GM19395 (cell line): ENCODE measurements at regions not wholly inside any gene's neighbourhood (a gene's known extent, or its start where the extent isn't known, plus 50 kb on each side); places are given as distances from the start of the nearest gene placed in this dataset.

Experiments used
- ATAC-seq: cut with Tn5 transposase; IDR thresholded peaks from one replicate; pipeline ENCODE4 v1.9.1; 2021; ENCODE audit warnings: mild to moderate bottlenecking, moderate library complexity; ENCODE audit not compliant: unreplicated experiment

DNA sequence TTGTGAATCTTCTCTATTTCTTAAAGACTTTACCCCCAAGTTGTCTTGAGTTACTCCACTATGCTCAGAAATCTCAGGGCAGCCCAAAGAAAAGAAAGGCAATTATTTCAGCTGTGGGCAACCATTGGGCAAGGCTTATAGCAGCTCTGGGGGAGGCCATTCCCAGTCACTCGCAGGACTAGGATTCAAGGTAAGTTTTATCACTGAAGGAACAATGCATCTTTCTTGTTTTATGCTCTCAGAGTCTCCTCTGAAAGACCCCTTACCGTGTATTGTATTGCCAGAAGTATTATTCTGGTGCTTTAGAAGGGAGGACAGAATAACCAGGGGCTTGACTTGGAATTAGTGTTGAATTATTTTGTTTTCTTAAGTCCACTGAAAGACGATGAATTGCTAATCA, 586.3 kb upstream of the MAP3K7 start:
- no peak for ATAC-seq

DNA sequence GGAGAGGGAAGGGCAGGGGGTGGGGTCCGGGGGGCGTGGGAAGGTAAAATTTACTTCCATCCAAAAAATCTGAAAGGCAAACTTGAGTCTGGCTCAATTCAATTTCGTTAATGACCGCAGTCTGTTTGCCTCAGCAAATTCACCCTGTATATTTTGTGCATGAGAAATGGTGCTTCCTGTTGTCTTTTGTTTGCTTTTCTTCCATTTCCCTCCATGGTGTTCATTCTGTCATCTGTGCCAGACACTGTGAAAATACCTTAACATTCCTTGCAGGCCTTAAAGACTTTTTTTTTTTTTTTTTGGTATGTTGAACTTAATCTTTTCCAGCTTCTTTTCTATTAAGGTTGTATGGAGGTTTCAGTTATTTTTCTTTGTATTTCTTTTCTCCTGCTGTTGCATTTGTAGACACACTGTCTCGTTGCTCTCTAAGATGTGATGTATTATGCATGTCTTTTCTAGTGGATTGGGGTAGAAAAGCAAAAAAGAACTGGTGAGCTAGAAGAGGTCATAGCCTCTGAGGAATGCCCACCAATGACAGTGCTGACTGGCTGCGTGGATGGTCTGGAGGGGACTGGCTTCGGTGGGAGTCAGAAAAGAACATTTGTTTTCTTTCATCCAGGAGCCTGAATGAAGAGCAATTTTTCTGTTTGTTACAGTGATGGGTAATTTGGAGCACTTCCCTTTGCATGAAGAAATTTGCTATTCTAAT, 585.0 kb upstream of the MAP3K7 start:
- ATAC-seq: no peak

DNA sequence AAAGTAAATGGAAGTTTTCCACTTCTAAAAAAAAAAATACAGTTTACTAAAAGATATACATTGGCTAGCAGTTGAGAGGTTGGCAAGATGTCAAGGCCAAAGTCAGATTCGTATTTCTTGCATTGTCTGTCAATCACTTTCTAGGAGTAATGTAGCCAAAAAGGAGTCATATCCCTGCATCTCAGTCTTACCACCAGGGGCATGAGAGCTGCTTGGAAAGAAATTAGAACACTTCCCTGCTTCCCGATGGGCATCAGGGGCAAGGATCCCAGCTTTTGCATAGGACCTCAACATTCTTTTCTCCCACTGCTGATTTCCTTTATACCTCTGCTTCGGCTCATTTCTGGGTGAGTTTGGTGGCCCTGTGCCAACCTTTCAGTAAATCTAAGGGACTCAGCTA, 581.0 kb upstream of the MAP3K7 start:
- no peak for ATAC-seq

DNA sequence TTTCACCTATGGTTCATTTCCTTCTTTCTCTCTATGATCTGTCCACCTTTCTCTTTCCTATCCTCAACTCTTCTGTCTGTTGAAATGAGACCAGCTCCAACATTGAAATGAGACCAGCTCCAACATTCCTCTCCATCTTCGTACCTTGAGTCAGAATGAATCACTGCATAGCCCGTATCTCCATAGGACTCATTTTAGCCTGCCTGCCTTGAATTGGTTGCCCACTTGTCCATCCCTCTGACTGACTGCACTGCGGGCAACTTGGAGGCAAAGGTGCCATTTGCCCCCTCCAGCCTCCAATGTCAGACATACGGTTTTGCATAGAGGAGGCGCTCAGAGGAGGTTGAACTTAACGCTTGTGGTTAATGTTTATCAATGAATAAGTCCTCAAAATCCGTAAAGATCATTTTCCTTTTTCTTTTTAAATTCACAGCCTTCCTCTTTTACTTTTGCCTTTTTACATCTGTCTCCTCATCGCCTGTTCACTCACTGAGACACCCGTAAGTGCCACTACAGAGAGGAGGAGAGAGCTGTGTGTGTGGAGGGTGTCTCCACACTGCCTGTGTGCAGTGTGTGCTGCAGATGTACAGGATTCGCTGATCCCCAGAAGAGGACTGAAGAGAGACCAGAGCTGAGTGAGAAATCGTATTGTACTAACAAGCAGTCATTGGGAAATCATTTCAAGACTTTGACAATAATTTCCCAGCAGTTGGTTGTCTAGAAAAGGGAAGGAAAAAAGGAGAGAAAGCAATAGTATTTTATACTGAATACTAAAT, 579.6 kb upstream of the MAP3K7 start:
- ATAC-seq: no peak

DNA sequence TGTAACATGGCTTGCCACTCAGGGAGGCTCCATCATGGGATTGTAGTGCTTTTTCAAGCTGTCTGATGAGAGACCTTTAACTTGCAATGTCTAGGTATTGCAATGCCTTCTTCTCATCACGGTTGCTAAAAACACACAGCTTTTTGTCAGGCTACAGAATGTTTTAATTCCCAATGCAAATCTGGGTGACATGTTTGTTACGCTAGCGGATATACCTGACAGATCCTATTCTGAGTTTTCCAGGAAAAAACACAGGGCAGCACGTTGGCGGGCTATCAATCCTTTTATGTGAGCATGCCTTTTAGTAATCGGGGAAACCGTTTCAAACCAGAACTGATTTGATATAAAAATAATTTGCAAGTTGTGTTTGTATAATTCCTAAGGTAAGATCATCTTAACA, 577.2 kb upstream of the MAP3K7 start:
- ATAC-seq: no peak

DNA sequence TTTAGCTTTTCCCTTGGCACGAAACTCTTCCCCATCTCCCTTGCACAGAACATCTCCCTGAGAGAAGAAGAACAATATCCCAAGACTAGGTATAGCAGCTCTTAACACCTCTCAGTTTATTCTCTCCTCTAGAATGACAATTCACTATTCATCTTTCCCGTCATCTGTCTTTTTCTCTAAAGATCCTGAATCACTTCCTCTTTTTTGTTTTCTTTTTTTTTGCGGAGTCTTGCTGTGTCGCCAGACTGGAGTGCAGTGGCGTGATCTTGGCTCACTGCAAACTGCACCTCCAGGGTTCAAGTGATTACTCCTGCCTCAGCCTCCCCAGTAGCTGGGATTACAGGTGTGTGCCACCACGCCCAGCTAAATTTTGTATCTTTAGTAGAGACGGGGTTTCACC, 574.4 kb upstream of the MAP3K7 start:
- ATAC-seq: no peak

DNA sequence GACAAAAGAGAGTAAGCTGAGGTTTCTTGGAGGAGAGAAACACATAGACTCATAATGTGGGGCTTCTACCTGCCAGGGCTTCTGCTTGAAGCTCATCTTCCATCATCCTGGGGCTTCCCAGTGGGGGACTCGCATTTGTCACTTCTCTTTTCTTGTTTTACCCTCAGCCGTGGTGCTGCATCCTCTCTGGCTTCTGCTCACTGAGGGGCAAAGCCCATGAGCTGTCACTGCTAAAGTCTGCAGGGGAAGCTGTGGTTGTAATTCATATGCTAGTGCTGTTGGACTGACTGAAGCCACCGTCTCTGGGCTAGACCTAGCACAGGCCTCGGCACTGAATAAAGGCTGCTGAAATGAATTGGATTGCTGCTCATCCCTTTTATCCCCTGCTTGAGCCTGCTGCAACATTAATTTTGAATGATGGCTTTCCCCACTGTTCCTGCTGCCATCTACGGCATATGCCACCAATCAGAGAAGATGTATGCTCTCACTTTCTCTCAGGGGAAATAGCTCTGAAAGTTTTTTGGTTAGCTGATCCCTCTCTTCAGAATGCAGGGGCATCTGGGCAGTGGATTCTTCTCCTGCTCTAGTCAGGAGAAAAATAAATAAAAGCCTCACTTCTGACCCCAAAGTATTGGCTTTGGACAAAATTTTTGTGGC, 568.4 kb upstream of the MAP3K7 start:
- no peak for ATAC-seq

DNA sequence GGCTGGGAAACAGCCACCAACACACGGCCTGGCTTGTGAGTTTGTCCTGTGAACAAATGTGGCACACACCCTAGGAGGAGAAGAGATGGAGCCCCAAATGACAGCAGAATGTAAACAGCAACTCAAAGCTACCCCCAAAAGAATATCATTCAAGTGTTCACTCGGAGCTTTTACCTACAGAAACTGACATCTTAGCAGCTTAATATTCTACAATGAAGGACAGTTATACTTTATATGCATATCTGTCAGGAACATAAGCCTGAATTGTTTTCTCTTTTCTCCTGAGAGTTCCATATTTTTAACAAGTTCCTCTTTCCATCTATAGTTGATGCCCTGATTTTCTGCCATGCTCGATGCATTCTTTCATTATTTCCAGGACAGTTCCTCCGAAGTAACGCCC, 566.0 kb upstream of the MAP3K7 start:
- ATAC-seq: no peak

DNA sequence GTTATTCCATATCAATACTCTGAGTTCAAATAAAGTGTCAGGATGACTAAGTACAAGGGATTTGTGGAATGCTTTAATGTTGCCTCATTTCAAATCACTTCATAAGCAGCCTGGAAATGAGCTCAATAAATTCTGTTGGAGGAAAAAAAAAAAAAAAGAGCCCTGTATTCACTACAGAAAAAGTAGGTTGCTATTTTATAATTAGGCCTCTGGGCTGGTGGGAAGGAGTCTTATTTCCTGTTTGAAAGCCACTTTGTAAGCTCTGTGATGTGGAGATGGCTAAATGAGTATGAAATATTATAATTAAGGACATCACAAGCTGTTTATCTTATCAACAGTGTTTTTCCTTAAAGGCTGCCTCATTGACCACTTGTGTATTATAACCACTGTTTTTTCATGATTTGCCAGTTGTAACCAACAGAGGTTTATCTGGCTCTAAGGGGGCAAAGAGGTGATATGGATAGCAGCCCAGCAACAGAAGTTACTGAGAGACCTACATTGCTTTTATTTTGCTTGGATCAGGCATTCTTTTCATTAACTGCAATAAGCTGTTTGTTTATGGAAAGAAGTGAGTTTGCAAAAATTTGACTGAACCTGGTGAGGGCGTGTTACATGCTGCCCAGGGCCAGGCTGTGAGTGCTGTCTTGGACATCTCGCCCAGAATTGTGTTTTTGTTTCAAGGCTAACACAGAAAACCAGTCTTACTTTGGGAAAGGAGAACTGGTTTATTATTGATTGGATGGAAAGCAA, 563.3 kb upstream of the MAP3K7 start:
- no peak for ATAC-seq

DNA sequence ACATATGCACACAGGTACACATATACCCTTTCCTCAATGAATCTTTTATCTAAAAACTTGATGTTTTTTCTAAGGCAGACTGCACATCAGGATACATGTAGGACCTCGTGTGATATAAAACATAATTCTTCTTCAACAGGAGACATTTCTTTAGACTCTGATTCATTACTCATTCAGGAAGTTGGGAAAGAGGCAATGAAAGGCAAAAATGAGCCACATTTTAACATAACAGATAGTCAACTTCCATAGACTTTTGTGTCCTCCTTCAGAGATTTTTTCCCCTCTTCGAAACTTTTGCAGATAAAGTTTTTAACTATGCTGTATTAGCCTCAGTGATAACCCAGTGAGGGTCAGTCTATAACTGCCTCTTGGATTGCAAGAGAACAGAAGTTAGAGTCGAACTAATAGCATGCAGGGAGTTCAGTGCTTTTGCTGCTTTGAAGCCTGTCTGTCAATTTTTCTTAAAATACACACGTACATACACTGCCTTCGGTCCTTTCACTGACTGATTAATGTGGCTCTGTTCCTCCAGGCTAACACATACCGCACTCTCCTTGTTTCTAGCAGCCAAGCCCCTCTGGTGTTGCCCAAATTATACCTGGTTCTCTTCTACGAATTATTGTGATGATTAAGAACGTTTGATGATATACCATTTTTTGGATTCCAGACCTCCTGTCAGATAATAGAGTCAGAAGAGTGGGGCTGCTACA, 562.5 kb upstream of the MAP3K7 start:
- no peak for ATAC-seq

DNA sequence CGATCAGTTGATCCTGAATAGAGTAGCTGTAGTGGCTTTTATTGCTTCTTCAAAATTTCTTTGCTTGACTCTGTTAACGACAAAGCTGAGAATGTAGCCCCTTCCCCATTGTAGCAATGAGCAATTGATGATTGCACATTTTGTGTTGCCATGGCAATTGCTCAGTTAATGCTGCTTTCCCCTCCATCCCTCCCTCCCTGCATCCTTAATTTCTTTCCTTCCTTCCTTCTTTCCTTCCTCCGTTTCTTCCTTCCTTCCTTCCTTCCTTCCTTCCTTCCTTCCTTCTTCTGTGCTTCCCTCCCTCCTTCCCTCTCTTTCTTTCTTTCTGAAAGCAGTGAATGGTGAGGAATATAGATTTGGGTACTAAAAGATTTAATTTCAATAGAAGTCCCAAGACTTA, 557.3 kb upstream of the MAP3K7 start:
- ATAC-seq: no peak

DNA sequence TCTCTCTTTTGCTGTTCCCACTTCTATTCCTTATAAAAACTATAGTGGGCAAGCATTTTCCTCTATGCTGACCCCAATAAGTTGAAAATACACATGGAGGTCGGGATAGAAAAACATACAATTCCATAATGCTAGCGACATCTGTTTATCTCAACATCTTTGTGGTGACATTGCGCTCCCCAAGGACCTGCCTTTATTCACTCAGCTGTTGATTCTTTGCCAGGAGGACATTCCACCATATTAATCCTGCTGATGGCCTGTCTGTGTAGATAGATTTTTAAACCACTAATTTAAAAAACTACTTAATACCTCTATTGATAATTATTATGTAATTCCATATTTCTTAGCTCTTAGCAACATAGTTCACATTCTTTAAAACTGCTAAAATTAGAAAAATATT, 555.3 kb upstream of the MAP3K7 start:
- ATAC-seq: no peak

DNA sequence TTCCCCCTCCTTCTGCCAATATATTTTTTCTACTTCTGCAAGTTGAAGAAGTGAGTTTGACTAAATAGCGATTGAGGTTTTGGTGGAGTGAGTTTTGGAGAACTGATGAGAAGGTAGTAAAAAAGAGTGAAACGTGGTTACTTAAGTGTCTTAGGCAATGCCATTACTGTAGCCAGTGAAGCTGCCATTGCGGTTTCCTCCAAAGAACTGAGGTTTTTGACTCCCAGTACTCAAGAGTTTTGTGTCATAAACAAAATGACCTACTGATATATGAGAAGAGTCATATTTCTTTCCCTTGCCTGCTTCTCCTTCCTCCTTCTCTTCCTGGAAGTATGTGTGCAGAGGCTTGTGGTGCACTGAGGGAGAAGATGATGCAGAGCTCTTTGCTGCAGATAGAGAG, 554.5 kb upstream of the MAP3K7 start:
- ATAC-seq: no peak

DNA sequence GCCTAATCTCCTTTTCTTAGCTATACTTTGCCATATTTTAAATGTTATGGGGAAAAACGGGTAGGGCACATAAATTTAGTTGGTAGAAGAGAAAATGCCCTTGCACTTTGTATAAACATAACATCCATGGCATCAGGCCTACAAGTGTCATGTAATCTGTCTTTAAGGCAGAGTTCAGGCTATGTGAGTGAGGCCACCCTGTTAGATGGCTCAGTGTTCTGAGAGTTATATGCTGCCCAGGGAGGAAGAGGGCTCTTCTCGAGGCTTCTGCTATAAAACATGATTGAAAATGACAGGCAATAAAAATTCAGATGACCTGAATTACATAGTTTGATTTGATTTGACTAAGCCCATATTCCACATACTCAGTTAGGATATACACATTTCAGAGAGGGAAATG, 553.6 kb upstream of the MAP3K7 start:
- no peak for ATAC-seq

DNA sequence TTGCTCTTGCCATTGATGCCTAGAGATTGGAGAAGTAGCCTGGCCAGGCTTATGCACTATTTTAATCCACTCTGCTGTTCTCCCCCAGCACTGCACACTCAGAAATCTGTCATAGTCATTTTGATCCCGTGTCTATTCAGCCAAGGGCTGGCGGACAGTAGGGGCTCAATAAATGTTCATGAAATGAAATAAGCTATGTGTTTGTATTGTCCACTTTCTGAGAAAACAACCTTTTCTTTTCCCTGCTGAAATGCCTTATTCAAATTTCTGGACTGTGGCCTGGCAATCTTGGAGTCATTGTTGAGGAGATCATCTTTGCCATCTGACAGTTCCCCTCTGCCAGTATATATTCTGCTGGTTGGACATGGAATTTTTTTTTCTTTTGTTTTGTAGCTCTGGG, 550.4 kb upstream of the MAP3K7 start:
- no peak for ATAC-seq

DNA sequence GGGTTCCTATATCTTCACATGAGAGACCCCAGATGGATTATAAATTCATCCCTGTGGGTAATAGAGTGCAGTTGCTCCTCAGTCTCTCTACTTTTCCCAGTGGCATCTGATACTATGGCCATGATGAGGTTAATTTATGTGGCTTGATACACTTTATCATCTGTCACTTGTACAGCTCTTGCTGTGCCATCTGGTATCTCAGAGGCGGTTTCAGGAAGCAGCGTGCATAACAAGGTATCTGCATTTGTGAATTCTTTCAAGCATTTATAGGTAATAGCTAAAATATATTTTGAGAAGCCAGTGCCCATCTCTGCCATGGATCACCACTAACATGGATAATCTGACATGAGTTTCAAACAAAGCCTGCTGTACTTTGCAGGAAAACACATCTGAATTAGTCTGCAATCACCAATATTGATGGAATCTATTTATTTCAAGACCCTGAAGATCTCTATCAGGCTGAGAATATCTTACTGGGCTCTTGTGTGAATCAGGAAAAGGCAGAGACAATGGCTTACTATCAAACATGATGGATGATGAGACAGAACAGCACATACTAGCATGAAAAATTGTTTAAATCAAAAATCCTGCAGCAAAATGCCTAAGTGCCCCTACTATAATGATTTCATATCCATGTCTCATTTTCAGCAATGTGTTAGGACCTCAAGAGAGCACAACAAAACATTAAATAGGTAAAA, 548.7 kb upstream of the MAP3K7 start:
- ATAC-seq: no peak

DNA sequence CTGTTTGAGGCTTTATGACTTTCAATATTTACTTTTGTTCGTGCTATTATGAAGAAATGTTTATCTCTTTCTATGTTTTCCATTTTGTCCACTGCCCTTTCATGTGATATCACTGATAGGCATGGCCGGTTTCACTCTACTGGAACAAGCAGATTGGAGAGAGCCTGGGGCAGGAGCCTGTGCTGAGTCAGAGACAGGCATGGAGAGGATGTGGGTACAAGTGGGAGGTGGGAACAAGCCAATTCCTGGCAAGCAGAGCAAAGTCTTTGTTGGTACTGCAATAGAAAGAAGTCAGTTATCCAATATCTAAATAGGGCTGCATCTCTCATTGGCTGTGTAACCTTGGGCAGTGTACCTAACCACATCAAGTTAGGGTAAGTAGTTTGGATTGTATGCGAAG, 545.6 kb upstream of the MAP3K7 start:
- no peak for ATAC-seq

DNA sequence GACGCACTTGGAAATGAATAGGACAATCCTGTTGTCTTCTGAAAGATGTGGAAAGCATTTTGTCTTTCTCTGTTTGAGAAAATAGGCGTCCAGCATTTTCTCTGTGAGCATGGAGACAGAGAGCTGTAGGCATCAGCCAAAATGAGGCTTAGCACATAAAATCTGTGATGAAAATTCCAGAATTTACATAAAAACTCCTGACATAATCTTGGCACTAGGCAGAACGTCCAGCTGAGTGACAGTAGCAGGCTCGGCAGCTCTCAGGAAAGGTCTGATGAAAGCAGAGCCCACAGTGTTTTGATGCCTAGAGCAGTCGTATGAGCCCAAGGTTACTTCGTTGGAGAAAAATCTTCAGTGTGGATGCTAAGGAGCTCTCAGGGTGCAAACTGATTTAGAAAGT, 543.3 kb upstream of the MAP3K7 start:
- no peak for ATAC-seq

DNA sequence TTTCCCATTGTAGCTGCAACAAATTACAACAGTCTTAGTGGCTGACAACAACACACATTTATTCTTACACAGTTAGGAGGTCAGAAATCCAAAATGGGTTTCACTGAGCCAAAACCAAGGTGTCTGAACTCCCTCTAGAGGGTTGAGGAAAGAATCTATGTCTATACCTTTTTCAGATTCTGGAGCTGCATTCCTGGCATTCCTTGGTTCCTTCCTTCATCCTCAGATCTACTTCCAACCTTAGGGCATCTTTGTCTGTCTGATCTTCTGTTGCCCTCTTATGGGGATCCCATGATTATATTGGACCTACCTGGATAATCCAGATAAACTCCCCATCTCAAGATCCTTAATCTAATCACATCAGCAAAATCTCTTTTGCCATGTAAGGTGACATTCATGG, 540.9 kb upstream of the MAP3K7 start:
- ATAC-seq: no peak

DNA sequence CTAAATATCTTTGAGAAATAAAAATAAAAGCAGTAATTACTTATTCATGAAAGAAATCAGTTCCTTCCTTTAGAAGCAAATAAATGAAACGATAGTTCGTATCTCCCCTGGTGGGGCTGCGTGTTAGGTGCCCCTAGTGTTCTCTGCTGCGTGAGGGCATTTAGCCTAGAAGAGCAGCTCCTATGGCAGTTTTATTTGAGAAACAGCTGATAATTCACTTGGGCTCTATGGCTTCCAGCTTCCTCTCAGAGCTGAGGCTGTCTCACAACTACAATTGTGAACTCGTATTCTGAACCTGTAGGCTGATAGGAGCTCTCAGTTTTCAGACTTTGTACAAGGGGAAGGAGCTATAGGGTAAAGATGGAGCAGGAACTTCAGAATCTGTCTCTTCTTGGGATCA, 540.0 kb upstream of the MAP3K7 start:
- ATAC-seq: no peak
